ENCODE measurements at regions not wholly inside any gene's neighbourhood (a gene's known extent, or its start where the extent isn't known, plus 50 kb on each side); places are given as distances from the start of the nearest gene placed in this dataset.

GRCh38 chr7:54416678-54417077, 125.5 kb upstream of the VSTM2A start (continued):
- TF ChIP-seq RREB1 (CRISPR knock-in tag; IDR thresholded peaks at IDR 0.05) (no peak), KAT2B (IDR thresholded peaks at IDR 0.05; ENCODE audit: low read depth, low read length) (no peak), SRSF3 (IDR thresholded peaks at IDR 0.05; ENCODE audit: insufficient read depth, low read length) (no peak)

DNA sequence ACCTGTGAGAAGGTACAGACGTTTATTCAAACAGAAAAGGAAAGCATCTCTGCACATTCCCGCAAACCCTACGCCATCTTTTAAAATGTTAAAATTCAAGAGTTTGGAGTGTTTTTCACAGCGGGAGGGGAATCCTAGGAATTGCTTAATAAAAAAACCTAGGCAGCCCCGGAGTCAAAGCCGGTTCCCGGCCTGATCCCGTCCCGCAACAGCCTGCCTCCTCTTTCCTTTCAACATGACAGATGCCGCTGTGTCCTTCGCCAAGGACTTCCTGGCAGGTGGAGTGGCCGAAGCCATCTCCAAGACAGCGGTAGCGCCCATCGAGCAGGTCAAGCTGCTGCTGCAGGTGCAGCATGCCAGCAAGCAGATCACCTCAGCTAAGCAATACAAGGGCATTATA, 123.0 kb upstream of the VSTM2A start:
- H3K36me3 ChIP-seq (ENCODE audit: control insufficient read depth, insufficient read depth, low read length), result no peaks in the 10 kb centered on the region
- 0% methylated on average over 8 of the region's 15 CpGs for WGBS (ENCODE audit: insufficient coverage, low coverage, missing lambda C conversion rate)
- ChIA-PET CTCF (ENCODE audit: low intra/inter-chr PET ratio) (no interaction called here), POLR2A (no interaction called here)
- H3K9me1 ChIP-seq (ENCODE audit: control insufficient read depth, insufficient read depth, low read length), result no peaks in the 10 kb centered on the region
- intact Hi-C loops (cut with micrococcal nuclease), result no loop called here
- H3K79me2 ChIP-seq (ENCODE audit: control insufficient read depth, insufficient read depth, low read length), result no peaks in the 10 kb centered on the region
- no peak overlapping the region for H2AFZ ChIP-seq (ENCODE audit: low read depth, low read length)
- no peak overlapping the region for H3K9ac ChIP-seq (ENCODE audit: insufficient read depth in 1 of 2, low read depth in 2 of 2, low read length in 2 of 2)
- no peak overlapping the region for H3K4me3 ChIP-seq
- H3K4me2 ChIP-seq (ENCODE audit: insufficient read depth, low read length), result no peak overlapping the region
- H3K27me3 ChIP-seq (ENCODE audit: control insufficient read depth in 2 of 2, insufficient read depth in 2 of 2, low read length in 2 of 2), result no peaks in the 10 kb centered on the region
- no peaks in the 10 kb centered on the region for H3K4me1 ChIP-seq (replicated peaks in 1 of 2; ENCODE audit: control insufficient read depth in 2 of 2, insufficient read depth in 2 of 2, low read length in 2 of 2)
- no TSS peak for BruUV-seq (replicated peaks)
- TF ChIP-seq NCOA1 (IDR thresholded peaks at IDR 0.05; ENCODE audit: low read depth), result no peak
- TF ChIP-seq, protein P1, sequence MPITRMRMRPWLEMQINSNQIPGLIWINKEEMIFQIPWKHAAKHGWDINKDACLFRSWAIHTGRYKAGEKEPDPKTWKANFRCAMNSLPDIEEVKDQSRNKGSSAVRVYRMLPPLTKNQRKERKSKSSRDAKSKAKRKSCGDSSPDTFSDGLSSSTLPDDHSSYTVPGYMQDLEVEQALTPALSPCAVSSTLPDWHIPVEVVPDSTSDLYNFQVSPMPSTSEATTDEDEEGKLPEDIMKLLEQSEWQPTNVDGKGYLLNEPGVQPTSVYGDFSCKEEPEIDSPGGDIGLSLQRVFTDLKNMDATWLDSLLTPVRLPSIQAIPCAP (CRISPR knock-in tag; IDR thresholded peaks at IDR 0.05; ENCODE audit: borderline replicate concordance), result no peak
- H3K9me3 ChIP-seq (replicated peaks; ENCODE audit: control insufficient read depth, insufficient read depth, low read depth, low read length), result no peaks in the 10 kb centered on the region; the same call in 1 of the 2 replicates
- in situ Hi-C loops (cut with MboI), result no loop called here
- ATAC-seq, result no peak
- H4K20me1 ChIP-seq (replicated peaks; ENCODE audit: control insufficient read depth, insufficient read depth, low read length), result no peaks in the 10 kb centered on the region
- no peak for DNase-seq (ENCODE audit: extremely low read depth in 1 of 4, low spot score in 3 of 4)
- no peak overlapping the region for H3K27ac ChIP-seq (ENCODE audit: extremely low read depth, low read depth, low read length)
- no peak for FAIRE-seq
